Nephron progenitor cell (in vitro differentiated cells): ENCODE measurements at regions not wholly inside any gene's neighbourhood (a gene's known extent, or its start where the extent isn't known, plus 50 kb on each side); places are given as distances from the start of the nearest gene placed in this dataset.
A peak's percentile ranks its signal among the peaks of the same experiment; 100 is the strongest.

ENCODE experiments used
- DNase-seq: peaks from one replicate; pipeline ENCODE4 v3.0.0; 2021
- H3K27ac Mint-ChIP-seq: 2 replicates; pipeline ENCODE4 v1.8.0; 2021; ENCODE audit warnings: mild to moderate bottlenecking, moderate library complexity, mixed read lengths
- H3K27me3 Mint-ChIP-seq: 2 replicates; pipeline ENCODE4 v1.8.0; 2021; ENCODE audit warnings: mild to moderate bottlenecking, low read depth, mixed read lengths; ENCODE audit not compliant: poor library complexity
- H3K36me3 Mint-ChIP-seq: 2 replicates; pipeline ENCODE4 v1.8.0; 2021; ENCODE audit warnings: low read depth, mixed read lengths
- H3K4me1 Mint-ChIP-seq: 2 replicates; pipeline ENCODE4 v1.8.0; 2021; ENCODE audit warnings: mixed read lengths
- H3K4me3 Mint-ChIP-seq: 2 replicates; pipeline ENCODE4 v1.8.0; 2021; ENCODE audit warnings: mild to moderate bottlenecking, moderate library complexity, mixed read lengths
- H3K9me3 Mint-ChIP-seq: 2 replicates; pipeline ENCODE4 v1.8.0; 2021; ENCODE audit warnings: mild to moderate bottlenecking, moderate library complexity, mixed read lengths
- CTCF ChIP-seq: fragments of 200-600 bp; sonication (generic); IDR thresholded peaks from 2 replicates; pipeline ENCODE4 v1.5.0; 2021; ENCODE audit warnings: antibody characterized with exemption

GRCh38 chr5:67432606-67433005 lies 236.0 kb upstream of the CD180 start:
- Mint-ChIP-seq H3K9me3 (peaks cover 24% of the 10 kb centered on the region), H3K27me3 (no peaks in the 10 kb centered on the region), H3K36me3 (no peaks in the 10 kb centered on the region), H3K4me1 (peaks cover 18% of the 10 kb centered on the region), H3K4me3 (no peak overlapping the region), H3K27ac (no peak overlapping the region)
- no peak for DNase-seq
- no peak for TF ChIP-seq CTCF

GRCh38 chr5:67431191-67431590 lies 234.6 kb upstream of the CD180 start:
- H3K9me3 Mint-ChIP-seq = peaks cover 17% of the 10 kb centered on the region

GRCh38 chr5:67427850-67428298 lies 231.3 kb upstream of the CD180 start:
- H3K27ac Mint-ChIP-seq = no peak overlapping the region
- H3K4me3 Mint-ChIP-seq = no peak overlapping the region
- no peak for DNase-seq
- H3K27me3 Mint-ChIP-seq = no peaks in the 10 kb centered on the region
- H3K36me3 Mint-ChIP-seq = no peaks in the 10 kb centered on the region
- H3K4me1 Mint-ChIP-seq = peaks cover 4% of the 10 kb centered on the region
- H3K9me3 Mint-ChIP-seq = peaks cover 24% of the 10 kb centered on the region
- TF ChIP-seq CTCF = no peak

More at GRCh38 chr5:67431191-67431590, 234.6 kb upstream of the CD180 start:
- Mint-ChIP-seq H3K27ac (no peak overlapping the region), H3K4me1 (peaks cover 22% of the 10 kb centered on the region), H3K4me3 (no peak overlapping the region), H3K36me3 (no peaks in the 10 kb centered on the region), H3K27me3 (no peaks in the 10 kb centered on the region)
- no peak for DNase-seq
- TF ChIP-seq CTCF = no peak

- Mint-ChIP-seq H3K36me3 (peaks cover 3% of the 10 kb centered on the region), H3K4me3 (no peak overlapping the region), H3K9me3 (peaks cover 29% of the 10 kb centered on the region), H3K27me3 (no peaks in the 10 kb centered on the region), H3K4me1 (peaks cover 4% of the 10 kb centered on the region), H3K27ac (no peak overlapping the region)
- DNase-seq = no peak
- TF ChIP-seq CTCF = no peak
Measured at GRCh38 chr5:67426961-67427849, 230.6 kb upstream of the CD180 start.

GRCh38 chr5:67425514-67425913 lies 228.9 kb upstream of the CD180 start:
- Mint-ChIP-seq H3K27ac (no peak overlapping the region), H3K4me3 (no peak overlapping the region), H3K4me1 (peaks cover 4% of the 10 kb centered on the region), H3K27me3 (no peaks in the 10 kb centered on the region), H3K36me3 (peaks cover 15% of the 10 kb centered on the region), H3K9me3 (peaks cover 43% of the 10 kb centered on the region)
- DNase-seq = no peak
- TF ChIP-seq CTCF = no peak

GRCh38 chr5:67417839-67418238 lies 221.2 kb upstream of the CD180 start:
- Mint-ChIP-seq H3K4me1 (peaks cover 33% of the 10 kb centered on the region), H3K4me3 (no peak overlapping the region), H3K27me3 (no peaks in the 10 kb centered on the region), H3K36me3 (peaks cover 15% of the 10 kb centered on the region), H3K9me3 (peaks cover 24% of the 10 kb centered on the region), H3K27ac (peak overlapping the region; percentile 48)
- TF ChIP-seq CTCF = no peak
- DNase-seq = no peak
